KMS-11 (cell line): ENCODE measurements at regions not wholly inside any gene's neighbourhood (a gene's known extent, or its start where the extent isn't known, plus 50 kb on each side); places are given as distances from the start of the nearest gene placed in this dataset.

Experiments
- H2AFZ ChIP-seq: fragments of 200-600 bp; sonication (generic); 2 replicates; pipeline ENCODE4 v1.6.1; 2016; ENCODE audit warnings: antibody characterized with exemption, mixed run types, low read depth
- H3K27ac ChIP-seq: fragments of 200-600 bp; sonication (generic); 2 replicates; pipeline ENCODE4 v1.6.1; 2016; ENCODE audit warnings: mild to moderate bottlenecking, mixed run types
- H3K27me3 ChIP-seq: fragments of 200-600 bp; sonication (generic); 2 replicates; pipeline ENCODE4 v1.6.1; 2017; ENCODE audit warnings: mild to moderate bottlenecking, low read depth, mixed run types, moderate library complexity; ENCODE audit not compliant: insufficient read depth
- H3K36me3 ChIP-seq: fragments of 200-600 bp; sonication (generic); 2 replicates; pipeline ENCODE4 v1.6.1; 2017; ENCODE audit warnings: mild to moderate bottlenecking, mixed run types; ENCODE audit not compliant: insufficient read depth
- H3K4me1 ChIP-seq: fragments of 200-600 bp; sonication (generic); 2 replicates; pipeline ENCODE4 v1.6.1; 2016; ENCODE audit warnings: mild to moderate bottlenecking, low read depth, mixed run types; ENCODE audit not compliant: poor library complexity, severe bottlenecking
- H3K4me2 ChIP-seq: fragments of 200-600 bp; sonication (generic); 2 replicates; pipeline ENCODE4 v1.7.0; 2016; ENCODE audit warnings: mild to moderate bottlenecking, mixed run types
- H3K4me3 ChIP-seq: fragments of 200-600 bp; sonication (generic); IDR thresholded peaks from 2 replicates; pipeline ENCODE4 v1.6.1; 2017; ENCODE audit warnings: low read depth, low read length, mixed read lengths; ENCODE audit not compliant: insufficient read depth
- H3K79me2 ChIP-seq: fragments of 200-600 bp; sonication (generic); 2 replicates; pipeline ENCODE4 v1.6.1; 2016; ENCODE audit warnings: low read depth, mixed run types; ENCODE audit not compliant: insufficient read depth
- H3K9ac ChIP-seq: fragments of 200-600 bp; sonication (generic); 2 replicates; pipeline ENCODE4 v1.6.1; 2016; ENCODE audit warnings: mild to moderate bottlenecking, mixed run types
- H4K20me1 ChIP-seq: fragments of 200-600 bp; sonication (generic); 2 replicates; pipeline ENCODE4 v1.6.1; 2016; ENCODE audit warnings: mild to moderate bottlenecking, mixed run types; ENCODE audit not compliant: insufficient read depth
- CTCF ChIP-seq: fragments of 200-600 bp; sonication (generic); conservative IDR thresholded peaks from 2 replicates; pipeline ENCODE4 v1.6.1; 2017; ENCODE audit warnings: low read depth, mild to moderate bottlenecking, antibody characterized with exemption, low read length, moderate library complexity, mixed read lengths

DNA sequence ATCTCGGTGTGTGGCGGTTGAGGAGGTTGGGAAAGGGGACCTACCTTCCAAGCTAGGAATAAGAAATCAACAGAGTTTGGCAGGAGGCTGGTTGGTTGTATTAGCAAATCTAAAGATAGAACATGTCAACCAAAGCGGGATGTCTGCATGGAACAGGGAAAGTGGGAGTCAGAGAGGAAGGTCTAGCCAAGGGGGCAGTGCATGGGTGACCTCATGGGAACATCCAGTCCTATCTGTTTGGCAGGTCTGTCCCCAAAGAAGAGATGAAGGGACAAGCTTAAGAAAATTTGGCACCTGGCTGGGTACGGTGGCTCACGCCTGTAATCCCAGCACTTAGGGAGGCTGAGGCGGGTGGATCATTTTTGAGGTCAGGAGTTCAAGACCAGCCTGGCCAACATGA is 118.7 kb upstream of the TSC22D1 start:
- no peak overlapping the region for H3K9ac ChIP-seq
- TF ChIP-seq CTCF = no peak
- no peaks in the 10 kb centered on the region for H4K20me1 ChIP-seq
- no peak overlapping the region for H2AFZ ChIP-seq
- no peaks in the 10 kb centered on the region for H3K4me1 ChIP-seq
- H3K36me3 ChIP-seq = no peaks in the 10 kb centered on the region
- no peaks in the 10 kb centered on the region for H3K27me3 ChIP-seq
- H3K4me3 ChIP-seq = no peak overlapping the region
- H3K4me2 ChIP-seq = no peak overlapping the region
- no peak overlapping the region for H3K27ac ChIP-seq
- H3K79me2 ChIP-seq = no peaks in the 10 kb centered on the region

- Histone ChIP-seq H3K9ac (no peak overlapping the region), H3K79me2 (no peaks in the 10 kb centered on the region), H3K4me1 (no peaks in the 10 kb centered on the region), H3K36me3 (no peaks in the 10 kb centered on the region), H4K20me1 (no peaks in the 10 kb centered on the region), H2AFZ (no peak overlapping the region), H3K27me3 (no peaks in the 10 kb centered on the region), H3K27ac (no peak overlapping the region), H3K4me3 (no peak overlapping the region), H3K4me2 (no peak overlapping the region)
- no peak for TF ChIP-seq CTCF
These were observed 118.2 kb upstream of the TSC22D1 start for GRCh38 chr13:44694291-44694690.

DNA sequence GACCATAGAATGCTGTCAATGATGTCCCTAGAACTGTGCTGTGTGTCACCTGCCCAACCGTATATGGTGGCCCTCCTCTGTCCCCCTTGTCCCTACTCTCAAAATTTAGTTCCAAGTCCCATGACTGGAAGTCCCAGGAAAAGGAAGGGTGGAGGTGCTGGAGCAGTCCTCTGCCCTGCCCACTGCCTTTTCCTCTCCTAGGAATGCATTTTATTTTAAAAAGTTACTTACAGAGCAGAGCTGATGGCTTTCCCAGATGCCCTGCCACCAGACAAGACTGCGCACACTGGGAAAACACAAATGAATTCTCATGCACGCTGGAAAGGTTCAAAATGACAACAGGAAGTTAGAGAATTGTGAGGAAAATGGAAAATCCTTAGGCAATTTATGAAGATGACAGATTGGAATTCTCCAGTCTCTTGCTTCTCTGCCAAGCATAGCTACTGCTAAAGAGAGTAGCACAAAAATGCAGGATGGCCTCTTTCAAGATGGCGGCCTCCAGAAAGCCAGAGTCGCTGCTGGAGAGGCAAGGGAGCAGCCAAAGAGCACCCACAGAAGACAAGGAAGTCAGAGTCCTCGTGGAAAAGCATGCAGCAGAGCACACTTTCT is 117.1 kb upstream of the TSC22D1 start:
- Histone ChIP-seq H3K9ac (no peak overlapping the region), H4K20me1 (no peaks in the 10 kb centered on the region), H3K4me3 (no peak overlapping the region), H3K4me2 (no peak overlapping the region), H3K4me1 (no peaks in the 10 kb centered on the region), H3K36me3 (no peaks in the 10 kb centered on the region), H3K27ac (no peak overlapping the region), H3K27me3 (no peaks in the 10 kb centered on the region), H3K79me2 (no peaks in the 10 kb centered on the region), H2AFZ (no peak overlapping the region)
- no peak for TF ChIP-seq CTCF

GRCh38 chr13:44692173-44692713 is 116.1 kb upstream of the TSC22D1 start:
- H3K36me3 ChIP-seq = no peaks in the 10 kb centered on the region
- no peak overlapping the region for H3K27ac ChIP-seq
- no peaks in the 10 kb centered on the region for H3K79me2 ChIP-seq
- H3K4me1 ChIP-seq = no peaks in the 10 kb centered on the region
- H2AFZ ChIP-seq = no peak overlapping the region
- H3K27me3 ChIP-seq = no peaks in the 10 kb centered on the region
- no peak for TF ChIP-seq CTCF
- H3K9ac ChIP-seq = no peak overlapping the region
- no peak overlapping the region for H3K4me3 ChIP-seq
- H4K20me1 ChIP-seq = no peaks in the 10 kb centered on the region
- no peak overlapping the region for H3K4me2 ChIP-seq
